Breast epithelium (tissue), 4 donors: ENCODE measurements at regions not wholly inside any gene's neighbourhood (a gene's known extent, or its start where the extent isn't known, plus 50 kb on each side); places are given as distances from the start of the nearest gene placed in this dataset.

Experiments
- DNase-seq, 2 donors: peaks; one replicate each; pipeline ENCODE4 v3.0.0-alpha.2; 2019; ENCODE audit warnings: low spot score in 2 of 2
- H3K27ac ChIP-seq, 2 donors: fragments of 200-600 bp; sonication (generic) in 1 of 2; one replicate each; pipeline ENCODE4 v1.5.1; 2016 to 2019; ENCODE audit warnings: mild to moderate bottlenecking in 1 of 2
- H3K27me3 ChIP-seq, 2 donors: fragments of 200-600 bp; sonication (generic) in 1 of 2; one replicate each; pipeline versions ENCODE4 v1.5.1 to v1.6.0; 2017 to 2019; ENCODE audit warnings: control low read depth in 1 of 2, mild to moderate bottlenecking in 1 of 2
- H3K36me3 ChIP-seq: fragments of 200-600 bp; one replicate; pipeline ENCODE4 v1.5.1; 2019
- H3K4me1 ChIP-seq, 2 donors: fragments of 200-600 bp; sonication (generic); one replicate each; pipeline ENCODE4 v1.5.1; 2016 to 2019; ENCODE audit warnings: control low read depth in 1 of 2
- H3K4me3 ChIP-seq, 3 donors: fragments of 200-600 bp; sonication (generic); 1 replicate in 2 of 3; 2 replicates in 1 of 3; pipeline ENCODE4 v1.5.1; 2016 to 2019; ENCODE audit warnings: mild to moderate bottlenecking in 3 of 3, moderate library complexity in 2 of 3
- H3K9me3 ChIP-seq, 2 donors: fragments of 200-600 bp; sonication (generic) in 1 of 2; one replicate each; pipeline ENCODE4 v1.5.1; 2016 to 2019; ENCODE audit warnings: control low read depth in 1 of 2
- POLR2A ChIP-seq: fragments of 450-650 bp; IDR thresholded peaks from one replicate; pipeline ENCODE4 v1.6.1; 2016; ENCODE audit warnings: antibody characterized with exemption, mild to moderate bottlenecking, moderate library complexity
- POLR2AphosphoS5 ChIP-seq, 3 donors: sonication (generic); formaldehyde crosslinking; IDR thresholded peaks; one replicate each; pipeline ENCODE4 v1.6.1; 2017; ENCODE audit warnings: antibody characterized with exemption in 3 of 3
- intact Hi-C: fragments of 100-400 bp; cut with DNase I; formaldehyde crosslinking; loops from one replicate; pipeline ENCODE4 v1.15.1; 2023; ENCODE audit warnings: low total_unique reads
- TF ChIP-seq, protein P1 (sequence below), 3 donors: fragments of 450-650 bp; IDR thresholded peaks; one replicate each; pipeline ENCODE4 v1.5.1; 2016 to 2017; ENCODE audit warnings: antibody characterized with exemption in 3 of 3, mild to moderate bottlenecking in 3 of 3, moderate library complexity in 3 of 3

DNA sequence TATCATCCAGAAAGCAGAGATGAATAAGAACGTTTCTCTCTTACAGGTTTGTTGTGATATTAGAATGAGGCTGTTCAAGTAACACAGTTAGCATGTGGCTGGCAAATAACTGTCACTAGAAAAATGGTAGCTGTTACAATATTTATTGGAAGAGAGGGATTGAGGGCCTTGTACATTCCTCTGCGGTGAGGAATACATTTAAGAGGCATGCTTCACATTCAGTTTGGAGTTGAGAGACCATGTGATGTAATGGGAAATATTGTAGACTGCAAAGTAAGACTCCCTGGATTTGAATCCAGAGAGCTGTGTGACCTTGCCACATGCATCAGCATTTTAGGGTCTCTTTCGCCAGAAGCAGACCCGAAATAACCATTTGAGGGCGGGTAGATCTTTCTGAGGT, 104.8 kb upstream of the KIT start:
- Histone ChIP-seq H3K4me3 (no peak overlapping the region), H3K27me3 (no peaks in the 10 kb centered on the region), H3K4me1 (no peaks in the 10 kb centered on the region), H3K9me3 (no peaks in the 10 kb centered on the region), H3K27ac (peak overlapping the region in 1 of 2 donors; percentile 83), H3K36me3 (no peaks in the 10 kb centered on the region)
- DNase-seq = no peak
- no peak for TF ChIP-seq POLR2A
- TF ChIP-seq, protein P1, sequence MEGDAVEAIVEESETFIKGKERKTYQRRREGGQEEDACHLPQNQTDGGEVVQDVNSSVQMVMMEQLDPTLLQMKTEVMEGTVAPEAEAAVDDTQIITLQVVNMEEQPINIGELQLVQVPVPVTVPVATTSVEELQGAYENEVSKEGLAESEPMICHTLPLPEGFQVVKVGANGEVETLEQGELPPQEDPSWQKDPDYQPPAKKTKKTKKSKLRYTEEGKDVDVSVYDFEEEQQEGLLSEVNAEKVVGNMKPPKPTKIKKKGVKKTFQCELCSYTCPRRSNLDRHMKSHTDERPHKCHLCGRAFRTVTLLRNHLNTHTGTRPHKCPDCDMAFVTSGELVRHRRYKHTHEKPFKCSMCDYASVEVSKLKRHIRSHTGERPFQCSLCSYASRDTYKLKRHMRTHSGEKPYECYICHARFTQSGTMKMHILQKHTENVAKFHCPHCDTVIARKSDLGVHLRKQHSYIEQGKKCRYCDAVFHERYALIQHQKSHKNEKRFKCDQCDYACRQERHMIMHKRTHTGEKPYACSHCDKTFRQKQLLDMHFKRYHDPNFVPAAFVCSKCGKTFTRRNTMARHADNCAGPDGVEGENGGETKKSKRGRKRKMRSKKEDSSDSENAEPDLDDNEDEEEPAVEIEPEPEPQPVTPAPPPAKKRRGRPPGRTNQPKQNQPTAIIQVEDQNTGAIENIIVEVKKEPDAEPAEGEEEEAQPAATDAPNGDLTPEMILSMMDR (IDR thresholded peaks at IDR 0.05) = no peak
- intact Hi-C loops = no loop called here

- Histone ChIP-seq H3K27ac (peak overlapping the region; percentile 83 to 85), H3K4me1 (no peaks in the 10 kb centered on the region), H3K4me3 (no peak overlapping the region), H3K9me3 (no peaks in the 10 kb centered on the region), H3K27me3 (no peaks in the 10 kb centered on the region), H3K36me3 (no peaks in the 10 kb centered on the region)
- TF ChIP-seq POLR2A (no peak), POLR2AphosphoS5 (IDR thresholded peaks at IDR 0.05) (peak in 1 of 3 donors; percentile 49)
- TF ChIP-seq, protein P1 (IDR thresholded peaks at IDR 0.05) = no peak
- peak in 1 of 2 donors; percentile 64 for DNase-seq
- intact Hi-C loops = no loop called here
Measured at GRCh38 chr4:54554339-54554990, 103.3 kb upstream of the KIT start.

GRCh38 chr4:54556051-54556450, 101.7 kb upstream of the KIT start:
- H3K27ac ChIP-seq = no peak overlapping the region
- no peaks in the 10 kb centered on the region for H3K4me1 ChIP-seq
- H3K4me3 ChIP-seq = no peak overlapping the region
- DNase-seq = no peak
- TF ChIP-seq POLR2AphosphoS5 (IDR thresholded peaks at IDR 0.05) (no peak), POLR2A (no peak)
- TF ChIP-seq, protein P1 (IDR thresholded peaks at IDR 0.05) = no peak
- H3K27me3 ChIP-seq = no peaks in the 10 kb centered on the region
- H3K36me3 ChIP-seq = no peaks in the 10 kb centered on the region
- intact Hi-C loops = no loop called here
- H3K9me3 ChIP-seq = no peaks in the 10 kb centered on the region

GRCh38 chr4:54556587-54556986, 101.2 kb upstream of the KIT start:
- no peak overlapping the region for H3K4me3 ChIP-seq
- intact Hi-C loops = no loop called here
- no peaks in the 10 kb centered on the region for H3K4me1 ChIP-seq
- no peak for DNase-seq
- H3K36me3 ChIP-seq = no peaks in the 10 kb centered on the region
- H3K27me3 ChIP-seq = no peaks in the 10 kb centered on the region
- TF ChIP-seq POLR2A (no peak), POLR2AphosphoS5 (IDR thresholded peaks at IDR 0.05) (no peak)
- TF ChIP-seq, protein P1 (IDR thresholded peaks at IDR 0.05) = no peak
- no peaks in the 10 kb centered on the region for H3K9me3 ChIP-seq
- no peak overlapping the region for H3K27ac ChIP-seq

GRCh38 chr4:54558889-54559677, 98.7 kb upstream of the KIT start:
- Histone ChIP-seq H3K9me3 (no peaks in the 10 kb centered on the region), H3K27ac (peak overlapping the region; percentile 50 to 53), H3K27me3 (no peaks in the 10 kb centered on the region), H3K4me1 (no peaks in the 10 kb centered on the region), H3K4me3 (no peak overlapping the region), H3K36me3 (no peaks in the 10 kb centered on the region)
- intact Hi-C loops = no loop called here
- no peak for TF ChIP-seq POLR2AphosphoS5 (IDR thresholded peaks at IDR 0.05)
- TF ChIP-seq, protein P1 (IDR thresholded peaks at IDR 0.05) = no peak
- no peak for TF ChIP-seq POLR2A
- DNase-seq = no peak
